GM21786 (cell line): ENCODE measurements at regions not wholly inside any gene's neighbourhood (a gene's known extent, or its start where the extent isn't known, plus 50 kb on each side); places are given as distances from the start of the nearest gene placed in this dataset.

ENCODE experiments used
- ATAC-seq: cut with Tn5 transposase; IDR thresholded peaks from one replicate; pipeline ENCODE4 v1.9.1; 2021; ENCODE audit not compliant: unreplicated experiment

DNA sequence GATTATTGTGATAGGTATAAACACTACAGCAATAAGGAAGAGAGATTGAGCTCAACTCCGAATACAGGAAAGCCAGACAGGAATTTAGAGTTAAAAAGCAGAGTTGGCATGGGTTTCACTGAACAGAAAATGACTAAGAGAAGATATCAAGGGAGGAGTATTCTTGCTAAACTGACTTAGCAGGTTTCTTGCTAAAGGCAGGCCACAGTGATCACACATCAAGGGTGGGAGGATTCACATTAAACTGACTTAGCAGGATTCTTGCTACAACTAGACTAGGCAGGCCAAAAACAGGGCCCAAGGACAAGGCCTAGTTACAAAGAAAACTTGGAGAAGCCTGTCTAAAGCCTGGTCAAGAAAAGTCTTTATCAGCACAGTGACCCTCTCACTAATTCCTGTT is 195.1 kb downstream of the MAGEB5 start:
- no peak for ATAC-seq

DNA sequence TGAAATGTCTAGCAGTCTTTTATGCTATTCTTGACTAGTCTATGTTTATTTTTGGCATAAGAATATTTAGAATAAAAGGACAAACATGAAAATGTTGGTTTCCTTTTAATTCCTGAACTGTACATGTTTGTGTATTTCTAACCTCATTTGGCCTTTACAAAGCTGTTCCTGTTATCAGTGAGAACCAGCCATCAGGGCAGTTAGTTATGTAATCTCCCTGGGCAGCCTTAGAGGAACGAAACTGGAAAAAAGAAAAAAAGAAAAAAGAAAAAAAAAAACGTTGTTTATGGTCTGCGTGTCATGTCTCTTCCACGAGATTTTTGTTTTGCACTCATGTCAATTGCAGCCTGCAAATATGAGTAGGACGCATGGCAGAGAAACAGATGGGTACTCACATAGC is 193.7 kb downstream of the MAGEB5 start:
- no peak for ATAC-seq

DNA sequence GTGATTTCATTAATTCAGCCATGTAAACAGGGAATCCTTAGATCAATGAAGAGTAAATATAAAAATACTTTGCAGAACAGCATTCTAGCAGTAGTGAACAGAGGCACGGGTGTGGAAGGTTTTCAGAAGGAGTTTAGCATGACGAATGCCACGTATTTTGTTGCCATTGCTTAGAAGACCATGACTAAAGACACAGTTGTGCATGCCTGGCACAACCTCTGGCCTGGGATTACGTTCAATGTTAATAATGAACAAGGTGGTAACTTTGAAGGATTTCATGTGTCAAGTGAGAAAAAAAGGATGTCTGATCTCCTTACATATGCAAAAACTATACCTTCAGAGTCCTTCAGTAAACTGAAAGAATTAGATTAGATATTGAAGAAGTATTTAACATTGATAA is 171.9 kb downstream of the MAGEB5 start:
- no peak for ATAC-seq

DNA sequence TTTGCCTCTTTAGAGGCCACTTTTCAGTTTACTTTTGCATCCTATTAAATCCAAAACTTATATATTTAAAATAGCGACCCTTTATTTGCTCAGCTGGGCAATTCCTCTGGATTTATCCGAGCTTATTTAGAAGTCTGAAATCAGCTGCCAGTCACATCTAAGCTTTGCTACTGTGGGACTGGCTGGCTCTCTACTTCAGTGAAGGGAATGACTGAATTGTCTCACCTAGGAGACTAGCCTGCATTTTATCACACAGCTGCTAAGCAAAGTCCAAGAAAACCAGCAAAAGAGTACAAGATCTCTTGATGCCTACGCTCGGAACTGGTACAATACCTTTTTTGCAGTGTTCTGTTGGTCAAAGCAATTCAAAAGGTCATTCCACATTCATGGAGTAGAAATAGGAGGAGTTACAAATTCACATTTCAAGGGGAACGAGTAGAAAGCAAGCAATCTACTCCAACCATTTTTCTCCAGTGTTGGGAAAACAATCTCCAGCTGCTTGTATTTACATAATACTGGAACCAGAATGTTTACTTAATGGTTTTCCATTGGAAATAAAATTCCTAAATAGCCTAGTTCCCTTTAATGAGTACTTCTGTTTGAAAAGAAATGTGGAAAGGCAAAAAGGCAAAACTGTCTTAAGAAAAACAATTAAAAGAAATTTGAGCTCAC is 160.2 kb downstream of the MAGEB5 start:
- no peak for ATAC-seq

DNA sequence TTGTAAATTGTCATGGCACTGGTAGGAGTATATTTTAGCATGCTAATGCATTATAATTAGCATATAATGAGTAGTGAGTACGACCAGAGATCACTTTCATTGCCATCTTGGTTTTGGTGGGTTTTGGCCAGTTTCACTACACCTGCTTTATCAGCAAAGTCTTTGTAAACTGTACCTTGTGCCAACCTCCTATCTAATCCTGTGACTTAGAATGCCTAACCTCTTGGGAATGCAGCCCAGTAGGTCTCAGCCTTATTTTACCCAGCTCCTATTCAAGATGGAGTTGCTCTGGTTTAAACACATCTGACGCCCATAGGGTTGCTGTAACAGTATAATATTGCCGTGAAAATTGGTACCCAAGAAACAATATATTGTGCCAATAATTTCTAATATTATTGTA is 159.4 kb downstream of the MAGEB5 start:
- no peak for ATAC-seq

DNA sequence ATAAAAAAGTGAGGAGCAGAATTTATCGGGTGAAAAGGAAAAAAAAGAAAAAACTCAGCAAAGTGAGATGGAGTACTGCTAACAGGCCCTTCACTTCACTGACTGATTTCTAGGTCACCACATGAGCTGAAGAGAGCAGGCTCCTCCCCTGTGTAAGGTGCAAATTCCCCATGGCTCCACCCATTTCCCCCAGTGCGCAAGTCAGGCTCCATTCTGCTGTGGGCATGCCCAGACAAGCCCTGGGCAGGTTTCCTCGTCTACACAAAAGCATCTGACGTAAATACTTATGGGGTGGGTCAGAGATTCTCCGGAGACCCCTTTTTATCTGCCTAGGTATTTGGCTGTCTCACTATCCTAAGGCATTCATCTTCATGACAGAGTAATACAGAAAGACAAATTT is 157.9 kb downstream of the MAGEB5 start:
- ATAC-seq: no peak

DNA sequence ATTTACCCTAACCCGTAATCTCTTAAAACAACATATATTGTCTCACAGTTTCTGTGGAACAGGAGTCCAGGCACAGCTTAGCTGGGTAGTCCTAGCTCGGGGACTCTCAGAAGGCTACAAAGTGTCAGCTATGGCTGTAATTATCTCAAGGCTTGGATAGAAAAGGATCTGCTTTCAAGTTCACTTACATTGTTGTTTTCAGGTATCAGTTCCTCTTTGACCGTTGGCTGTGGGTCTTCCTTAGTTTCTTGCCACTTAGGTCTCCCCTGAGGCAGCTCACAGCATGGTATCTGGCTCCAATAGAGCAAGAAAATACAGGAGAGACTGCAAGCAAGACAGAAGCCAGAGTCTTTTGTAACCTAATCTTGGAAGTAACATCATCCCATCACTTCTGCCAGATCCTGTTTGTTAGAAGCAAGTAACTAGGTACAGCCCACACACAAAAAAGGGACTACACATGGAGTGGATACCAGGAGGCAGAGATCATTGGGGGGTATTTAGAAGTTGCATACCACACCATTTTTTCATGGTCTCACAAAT is 137.0 kb downstream of the MAGEB5 start:
- peak; percentile 72 for ATAC-seq

DNA sequence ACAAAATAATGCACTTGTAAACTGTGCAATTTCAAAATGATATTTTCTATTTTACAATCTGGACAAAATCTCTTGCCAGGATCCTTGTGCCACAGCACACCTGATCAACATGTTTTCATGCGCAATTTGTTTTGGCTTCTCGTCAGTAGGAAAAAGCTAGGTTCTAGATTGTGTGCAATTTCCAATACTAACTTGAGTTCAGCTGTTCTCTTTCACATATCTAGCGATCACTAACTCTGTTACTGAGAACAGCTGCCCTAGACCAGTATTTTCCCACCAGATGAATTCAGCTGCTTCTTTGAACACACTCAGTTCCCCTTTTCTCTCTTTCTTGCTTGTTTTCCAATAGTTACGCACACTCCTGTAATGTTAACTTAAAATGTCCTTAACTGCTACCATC is 131.2 kb downstream of the MAGEB5 start:
- ATAC-seq: no peak

DNA sequence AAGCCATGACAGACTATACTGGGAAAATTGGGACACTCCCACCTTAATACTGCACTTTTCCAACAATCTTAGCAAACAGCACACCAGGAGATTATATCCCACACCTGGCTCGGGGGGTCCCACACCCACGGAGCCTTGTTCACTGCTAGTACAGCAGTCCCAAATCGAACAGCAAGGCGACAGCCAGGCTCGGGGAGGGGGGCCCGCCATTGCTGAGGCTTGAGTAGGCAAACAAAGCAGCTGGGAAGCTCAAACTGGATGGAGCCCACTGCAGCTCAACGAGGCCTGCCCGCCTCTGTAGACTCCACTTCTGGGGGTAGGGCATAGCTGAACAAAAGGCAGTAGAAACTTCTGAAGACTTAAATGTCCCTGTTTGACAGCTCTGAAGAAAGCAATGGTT is 118.3 kb downstream of the MAGEB5 start:
- ATAC-seq: no peak

DNA sequence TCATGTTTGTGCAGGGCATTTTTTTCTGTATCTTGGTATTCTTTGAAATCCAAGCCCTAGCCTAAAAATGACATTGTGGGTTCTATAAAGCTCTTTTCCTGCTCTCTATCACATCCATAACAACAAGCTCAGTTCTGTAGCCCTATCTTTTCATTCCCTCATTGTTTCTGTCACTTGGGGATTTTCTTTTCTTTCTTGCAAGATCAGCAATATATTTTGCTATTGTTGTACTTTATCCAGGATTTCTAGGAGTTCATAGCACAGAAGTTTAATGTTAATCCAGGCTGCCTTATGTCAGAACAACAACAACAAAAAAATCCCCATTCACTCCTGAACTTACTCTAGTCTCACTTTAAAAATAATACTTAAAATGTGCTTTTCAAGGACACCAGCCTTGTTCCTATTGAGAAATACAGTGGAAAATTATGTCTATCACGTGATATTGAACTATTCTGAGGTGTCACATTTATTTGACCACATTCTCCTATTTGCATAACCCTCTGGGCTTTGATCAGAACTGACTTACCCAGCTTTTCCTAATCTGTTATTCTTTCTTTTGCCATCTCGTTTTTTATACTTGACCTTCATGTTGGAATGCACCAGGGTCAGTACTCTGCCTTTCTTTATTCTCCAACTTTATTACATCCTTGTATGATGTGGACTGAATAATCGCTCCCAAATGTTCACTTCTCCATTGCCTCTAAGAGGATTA is 112.8 kb downstream of the MAGEB5 start:
- no peak for ATAC-seq

DNA sequence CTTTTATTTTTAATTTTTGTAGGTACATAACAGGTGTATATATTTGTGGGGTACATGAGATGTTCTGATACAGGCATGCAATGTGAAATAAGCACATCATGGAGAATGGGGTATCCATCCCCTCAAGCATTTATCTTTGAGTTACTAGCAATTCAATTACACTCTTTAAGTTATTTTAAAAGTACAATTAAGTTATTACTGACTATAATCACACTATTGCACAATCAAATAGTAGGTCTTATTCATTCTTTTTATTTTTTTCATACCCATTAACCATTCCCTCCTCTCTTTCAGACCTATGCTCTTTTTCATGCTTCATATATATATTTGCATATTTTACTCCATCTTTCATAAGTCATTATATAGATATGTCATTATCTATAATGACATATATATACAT is 93.3 kb downstream of the MAGEB5 start:
- no peak for ATAC-seq

DNA sequence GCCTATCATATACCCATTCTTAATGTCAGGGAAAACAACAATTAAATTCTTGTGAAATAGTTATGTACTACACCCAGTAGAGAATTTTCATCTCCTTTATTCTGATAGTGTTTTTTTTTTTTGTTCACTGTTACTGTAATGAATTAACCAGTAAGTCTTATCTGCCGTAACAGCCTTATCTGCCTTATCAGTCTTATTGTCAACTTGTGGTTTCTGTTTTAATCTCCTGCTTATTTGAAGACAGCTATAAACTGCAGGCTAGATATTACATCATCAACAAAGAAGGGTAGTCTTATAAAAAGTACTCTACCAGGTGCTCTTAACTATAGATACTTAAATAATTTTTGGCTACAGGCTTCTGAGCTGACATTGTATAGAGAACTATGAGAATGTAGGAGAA is 79.5 kb downstream of the MAGEB5 start:
- ATAC-seq: no peak

DNA sequence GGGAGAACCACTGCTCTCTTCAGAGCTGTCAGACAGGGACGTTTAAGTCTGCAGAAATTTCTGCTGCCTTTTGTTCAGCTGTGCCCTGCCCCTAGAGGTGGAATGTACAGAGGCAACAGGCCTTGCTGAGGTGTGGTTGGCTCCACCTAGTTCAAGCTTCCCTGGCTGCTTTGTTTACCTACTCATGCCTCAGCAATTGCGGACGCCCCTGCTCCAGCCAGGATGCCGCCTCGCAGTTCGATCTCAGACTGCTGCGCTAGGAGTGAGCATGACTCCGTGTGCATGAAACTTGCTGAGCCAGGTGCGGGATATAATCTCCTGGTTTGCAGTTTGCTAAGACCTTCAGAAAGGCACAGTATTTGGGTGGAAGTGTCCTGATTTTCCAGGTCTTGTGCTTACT is 70.9 kb downstream of the MAGEB5 start:
- no peak for ATAC-seq
